HTR-8/SVneo (cell line): ENCODE measurements at regions not wholly inside any gene's neighbourhood (a gene's known extent, or its start where the extent isn't known, plus 50 kb on each side); places are given as distances from the start of the nearest gene placed in this dataset.
"Not testable (repeated sequence)": the region's sequence is repeated elsewhere in the genome, so short reads cannot be mapped to it uniquely, and the experiment has no call there.

Experiments
- DNase-seq: peaks from one replicate; pipeline ENCODE4 v3.0.0; 2011; ENCODE audit warnings: low spot score, mixed read lengths; ENCODE audit not compliant: insufficient read length
- FAIRE-seq: peaks from 2 replicates; lab custom pipeline; 2011; peaks lifted over from hg19 to GRCh38; lab: Jason Lieb, UNC

GRCh38 chr7:8809320-8809719 lies 375.9 kb downstream of the NXPH1 start:
- no peak for FAIRE-seq
- DNase-seq = no peak

- DNase-seq (no peak), FAIRE-seq (no peak)
Observed at GRCh38 chr7:8817448-8818036, 384.1 kb downstream of the NXPH1 start.

- DNase-seq (no peak), FAIRE-seq (no peak)
Observed at GRCh38 chr7:8818406-8818805, 385.0 kb downstream of the NXPH1 start.

- no peak for FAIRE-seq
- DNase-seq = no peak
Observed at GRCh38 chr7:8822595-8822994, 389.2 kb downstream of the NXPH1 start.

- no peak for FAIRE-seq
- no peak for DNase-seq
Observed at GRCh38 chr7:8823486-8823885, 390.1 kb downstream of the NXPH1 start.

GRCh38 chr7:8827329-8827728 lies 393.9 kb downstream of the NXPH1 start:
- FAIRE-seq = no peak
- no peak for DNase-seq

GRCh38 chr7:8829100-8829499 lies 395.7 kb downstream of the NXPH1 start:
- FAIRE-seq = no peak
- no peak for DNase-seq

- FAIRE-seq = no peak
- no peak for DNase-seq
Observed at GRCh38 chr7:8831376-8831775, 398.0 kb downstream of the NXPH1 start.

- FAIRE-seq (no peak), DNase-seq (no peak)
Observed at GRCh38 chr7:8833355-8833754, 399.9 kb downstream of the NXPH1 start.

- DNase-seq = no peak
- FAIRE-seq = no peak
Observed at GRCh38 chr7:8841171-8841570, 407.8 kb downstream of the NXPH1 start.

GRCh38 chr7:8871716-8872115 lies 438.3 kb downstream of the NXPH1 start:
- FAIRE-seq (no peak), DNase-seq (no peak)

- no peak for FAIRE-seq
Observed at GRCh38 chr7:8881916-8882315, 448.5 kb downstream of the NXPH1 start.

GRCh38 chr7:8885480-8886000 lies 452.1 kb downstream of the NXPH1 start:
- FAIRE-seq = no peak

More at GRCh38 chr7:8881916-8882315, 448.5 kb downstream of the NXPH1 start:
- no peak for DNase-seq

GRCh38 chr7:8890346-8890745 lies 456.9 kb downstream of the NXPH1 start:
- DNase-seq, FAIRE-seq: not testable (repeated sequence)

More at GRCh38 chr7:8885480-8886000, 452.1 kb downstream of the NXPH1 start:
- no peak for DNase-seq

GRCh38 chr7:8893775-8894174 lies 460.4 kb downstream of the NXPH1 start:
- DNase-seq = no peak
- FAIRE-seq = no peak

GRCh38 chr7:8906396-8907075 lies 473.1 kb downstream of the NXPH1 start:
- DNase-seq (no peak), FAIRE-seq (no peak)

- DNase-seq (no peak), FAIRE-seq (no peak)
Observed at GRCh38 chr7:8908889-8909288, 475.5 kb downstream of the NXPH1 start.

GRCh38 chr7:8913682-8914081 lies 480.3 kb downstream of the NXPH1 start:
- no peak for DNase-seq
- no peak for FAIRE-seq

GRCh38 chr7:8921807-8922206 lies 488.4 kb downstream of the NXPH1 start:
- FAIRE-seq = no peak
- no peak for DNase-seq

- DNase-seq = no peak
- FAIRE-seq = no peak
Observed at GRCh38 chr7:8922726-8923125, 489.3 kb downstream of the NXPH1 start.

GRCh38 chr7:8923164-8923806 lies 489.9 kb downstream of the NXPH1 start:
- no peak for FAIRE-seq
- DNase-seq = no peak
